Chondrocyte (in vitro differentiated cells): ENCODE measurements at regions not wholly inside any gene's neighbourhood (a gene's known extent, or its start where the extent isn't known, plus 50 kb on each side); places are given as distances from the start of the nearest gene placed in this dataset.

ENCODE experiments used
- DNase-seq: peaks from one replicate; pipeline ENCODE4 v3.0.0; 2021; ENCODE audit warnings: mixed read lengths, low spot score
- H3K27ac Mint-ChIP-seq: one replicate; pipeline ENCODE4 v1.8.0; 2021; ENCODE audit warnings: mild to moderate bottlenecking, moderate library complexity, mixed read lengths; ENCODE audit not compliant: unreplicated experiment
- H3K27me3 Mint-ChIP-seq: 2 replicates; pipeline ENCODE4 v1.8.0; 2021; ENCODE audit warnings: low read depth, mixed read lengths
- H3K36me3 Mint-ChIP-seq: 2 replicates; pipeline ENCODE4 v1.8.0; 2021; ENCODE audit warnings: low read depth, mixed read lengths
- H3K4me1 Mint-ChIP-seq: 2 replicates; pipeline ENCODE4 v1.8.0; 2021; ENCODE audit warnings: low read depth, mild to moderate bottlenecking, mixed read lengths
- H3K4me3 Mint-ChIP-seq: one replicate; pipeline ENCODE4 v1.8.0; 2021; ENCODE audit warnings: mild to moderate bottlenecking, moderate library complexity, mixed read lengths; ENCODE audit not compliant: unreplicated experiment
- H3K9me3 Mint-ChIP-seq: 2 replicates; pipeline ENCODE4 v1.8.0; 2021; ENCODE audit warnings: low read depth, mixed read lengths
- CTCF ChIP-seq: fragments of 200-600 bp; sonication (generic); IDR thresholded peaks from 2 replicates; pipeline ENCODE4 v1.5.0; 2021; ENCODE audit warnings: antibody characterized with exemption, mild to moderate bottlenecking, moderate library complexity

GRCh38 chr18:77865853-77866252, 616.2 kb downstream of the GALR1 start:
- no peak overlapping the region for H3K4me3 Mint-ChIP-seq
- no peak for TF ChIP-seq CTCF
- no peaks in the 10 kb centered on the region for H3K4me1 Mint-ChIP-seq
- H3K9me3 Mint-ChIP-seq, result peaks cover 19% of the 10 kb centered on the region
- H3K36me3 Mint-ChIP-seq, result peaks cover 2% of the 10 kb centered on the region
- no peak overlapping the region for H3K27ac Mint-ChIP-seq
- H3K27me3 Mint-ChIP-seq, result no peaks in the 10 kb centered on the region
- no peak for DNase-seq

- peaks cover 19% of the 10 kb centered on the region for H3K9me3 Mint-ChIP-seq
- no peaks in the 10 kb centered on the region for H3K4me1 Mint-ChIP-seq
- no peak overlapping the region for H3K27ac Mint-ChIP-seq
Measured at GRCh38 chr18:77866351-77866750, 616.7 kb downstream of the GALR1 start.

GRCh38 chr18:77870199-77870598, 620.6 kb downstream of the GALR1 start:
- peaks cover 2% of the 10 kb centered on the region for H3K36me3 Mint-ChIP-seq
- TF ChIP-seq CTCF, result no peak
- DNase-seq, result no peak
- H3K4me3 Mint-ChIP-seq, result no peak overlapping the region
- H3K27me3 Mint-ChIP-seq, result no peaks in the 10 kb centered on the region
- no peaks in the 10 kb centered on the region for H3K4me1 Mint-ChIP-seq
- peaks cover 21% of the 10 kb centered on the region for H3K9me3 Mint-ChIP-seq
- H3K27ac Mint-ChIP-seq, result no peak overlapping the region

More at GRCh38 chr18:77866351-77866750, 616.7 kb downstream of the GALR1 start:
- no peak for DNase-seq
- Mint-ChIP-seq H3K36me3 (peaks cover 2% of the 10 kb centered on the region), H3K4me3 (no peak overlapping the region), H3K27me3 (no peaks in the 10 kb centered on the region)
- TF ChIP-seq CTCF, result no peak

- no peak for DNase-seq
- TF ChIP-seq CTCF, result no peak
- Mint-ChIP-seq H3K4me3 (no peak overlapping the region), H3K27ac (no peak overlapping the region), H3K27me3 (no peaks in the 10 kb centered on the region), H3K9me3 (peaks cover 21% of the 10 kb centered on the region), H3K36me3 (peaks cover 2% of the 10 kb centered on the region), H3K4me1 (no peaks in the 10 kb centered on the region)
Measured at GRCh38 chr18:77870894-77871293, 621.2 kb downstream of the GALR1 start.

GRCh38 chr18:77872166-77872565, 622.5 kb downstream of the GALR1 start:
- no peak overlapping the region for H3K27ac Mint-ChIP-seq
- TF ChIP-seq CTCF, result no peak
- no peaks in the 10 kb centered on the region for H3K4me1 Mint-ChIP-seq
- H3K27me3 Mint-ChIP-seq, result no peaks in the 10 kb centered on the region
- peaks cover 2% of the 10 kb centered on the region for H3K36me3 Mint-ChIP-seq
- H3K9me3 Mint-ChIP-seq, result peaks cover 21% of the 10 kb centered on the region
- no peak for DNase-seq
- H3K4me3 Mint-ChIP-seq, result no peak overlapping the region
